Suprapubic skin (tissue), 4 donors: ENCODE measurements at regions not wholly inside any gene's neighbourhood (a gene's known extent, or its start where the extent isn't known, plus 50 kb on each side); places are given as distances from the start of the nearest gene placed in this dataset.

Experiments used
- CTCF ChIP-seq, 2 donors: fragments of 200-600 bp in 1 of 2; fragments of 450-650 bp in 1 of 2; sonication (generic) in 1 of 2; IDR thresholded peaks; one replicate each; pipeline ENCODE4 v1.5.1; 2016 to 2019; ENCODE audit warnings: antibody characterized with exemption in 2 of 2, mild to moderate bottlenecking in 1 of 2, moderate library complexity in 1 of 2
- POLR2A ChIP-seq, 2 donors: fragments of 450-650 bp; IDR thresholded peaks; one replicate each; pipeline ENCODE4 v1.6.1; 2017; ENCODE audit warnings: antibody characterized with exemption in 2 of 2, mild to moderate bottlenecking in 2 of 2, moderate library complexity in 2 of 2
- POLR2AphosphoS5 ChIP-seq, 3 donors: sonication (generic); formaldehyde crosslinking; IDR thresholded peaks; one replicate each; pipeline ENCODE4 v1.6.1; 2017; ENCODE audit warnings: antibody characterized with exemption in 3 of 3

GRCh38 chr13:34546344-34547250, 395.5 kb upstream of the NBEA start:
- no peak for TF ChIP-seq CTCF (IDR thresholded peaks at IDR 0.05)
- no peak for TF ChIP-seq POLR2AphosphoS5 (IDR thresholded peaks at IDR 0.05)
- no peak for TF ChIP-seq POLR2A (IDR thresholded peaks at IDR 0.05)
